Right ventricle myocardium superior (tissue), 1 donor: ENCODE measurements at regions not wholly inside any gene's neighbourhood (a gene's known extent, or its start where the extent isn't known, plus 50 kb on each side); places are given as distances from the start of the nearest gene placed in this dataset.
A peak's percentile ranks its signal among the peaks of the same experiment; 100 is the strongest.

Experiments
- ATAC-seq: fragments of 200-7000 bp; cut with Tn5 transposase; one replicate; pipeline ENCODE4 v1.9.1; 2020; ENCODE audit warnings: mild to moderate bottlenecking; ENCODE audit not compliant: poor library complexity
- DNase-seq: peaks from one replicate; pipeline ENCODE4 v3.0.0-alpha.2; 2020
- intact Hi-C: fragments of 100-400 bp; cut with DNase I; formaldehyde crosslinking; loops from one replicate; pipeline ENCODE4 v1.11.2; 2022
- donor health status: DM: no; HTN: yes; CAD: no; lungs with severe emphysema.

DNA sequence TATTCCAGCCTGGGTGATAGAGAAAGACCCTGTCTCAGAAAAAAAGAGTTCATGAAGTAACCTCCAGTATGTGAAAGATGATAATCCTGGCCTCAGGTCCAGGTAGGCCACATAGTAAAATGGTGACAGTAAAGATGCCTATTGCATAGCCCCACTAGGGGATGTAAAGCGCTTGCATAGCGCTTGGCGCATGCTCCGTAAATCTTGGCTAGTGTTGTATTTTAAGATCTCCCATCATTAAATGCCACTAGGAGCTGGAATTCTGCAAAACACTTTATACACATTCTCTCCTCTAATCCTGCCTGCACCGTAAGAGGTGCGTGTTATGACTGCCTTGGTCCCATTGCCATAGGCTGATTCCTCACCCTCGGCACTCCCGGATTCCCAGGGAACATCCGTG lies 153.6 kb downstream of the TFCP2L1 start:
- DNase-seq (no peak), ATAC-seq (no peak)
- intact Hi-C loops: no loop called here

DNA sequence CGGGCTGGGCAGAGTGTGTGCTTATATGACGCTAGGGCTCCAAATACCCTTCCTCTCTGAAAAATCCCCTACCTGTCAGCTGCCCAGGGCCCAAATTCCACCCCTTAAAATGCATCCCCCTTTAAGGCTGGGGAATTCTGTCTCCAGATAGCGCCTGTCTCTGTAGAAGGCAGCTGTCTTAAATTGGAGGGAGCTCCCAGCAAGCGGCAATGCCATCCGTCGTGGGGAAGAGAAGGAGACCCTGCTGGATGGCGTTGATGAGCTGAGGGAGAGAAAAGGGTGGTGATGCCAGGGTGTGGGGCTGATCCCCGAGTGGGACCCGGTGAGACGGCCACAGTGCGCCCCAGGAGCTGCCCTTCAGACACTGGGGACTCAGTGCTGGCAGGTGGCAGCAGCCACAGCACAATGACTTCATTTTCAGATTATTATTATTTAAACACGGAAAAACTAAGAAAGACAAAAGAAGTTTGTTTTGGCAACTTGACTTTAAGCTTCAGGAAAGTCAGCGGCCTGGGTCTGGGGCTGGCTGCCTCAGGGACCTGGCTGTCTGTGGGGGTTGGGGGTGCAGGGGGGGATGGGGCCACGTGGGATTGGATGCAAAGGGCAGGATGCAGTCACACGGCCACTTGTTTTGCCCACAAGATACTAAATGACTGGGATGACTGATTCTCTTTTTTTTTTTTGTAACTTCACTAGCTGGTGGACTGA lies 152.8 kb downstream of the TFCP2L1 start:
- intact Hi-C loops: no loop called here
- ATAC-seq (no peak), DNase-seq (no peak)

DNA sequence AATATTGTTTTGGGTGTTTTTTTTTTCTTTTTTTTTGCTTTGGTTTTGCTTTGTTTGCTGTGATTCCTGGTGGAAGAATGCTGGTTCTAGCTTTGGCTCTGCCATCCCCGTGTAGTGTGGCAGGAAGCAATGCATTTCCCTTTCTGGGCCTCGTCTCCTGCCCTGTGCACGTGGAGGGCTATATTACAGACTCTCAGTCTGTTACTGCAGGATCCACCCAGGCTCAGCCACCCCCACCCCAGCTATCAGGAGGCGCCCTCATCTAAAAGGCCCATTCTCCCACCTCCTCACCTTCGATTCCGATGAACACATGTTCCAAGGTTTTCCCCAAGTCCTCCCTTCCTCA lies 152.3 kb downstream of the TFCP2L1 start:
- ATAC-seq (no peak), DNase-seq (no peak)
- intact Hi-C loops: no loop called here

DNA sequence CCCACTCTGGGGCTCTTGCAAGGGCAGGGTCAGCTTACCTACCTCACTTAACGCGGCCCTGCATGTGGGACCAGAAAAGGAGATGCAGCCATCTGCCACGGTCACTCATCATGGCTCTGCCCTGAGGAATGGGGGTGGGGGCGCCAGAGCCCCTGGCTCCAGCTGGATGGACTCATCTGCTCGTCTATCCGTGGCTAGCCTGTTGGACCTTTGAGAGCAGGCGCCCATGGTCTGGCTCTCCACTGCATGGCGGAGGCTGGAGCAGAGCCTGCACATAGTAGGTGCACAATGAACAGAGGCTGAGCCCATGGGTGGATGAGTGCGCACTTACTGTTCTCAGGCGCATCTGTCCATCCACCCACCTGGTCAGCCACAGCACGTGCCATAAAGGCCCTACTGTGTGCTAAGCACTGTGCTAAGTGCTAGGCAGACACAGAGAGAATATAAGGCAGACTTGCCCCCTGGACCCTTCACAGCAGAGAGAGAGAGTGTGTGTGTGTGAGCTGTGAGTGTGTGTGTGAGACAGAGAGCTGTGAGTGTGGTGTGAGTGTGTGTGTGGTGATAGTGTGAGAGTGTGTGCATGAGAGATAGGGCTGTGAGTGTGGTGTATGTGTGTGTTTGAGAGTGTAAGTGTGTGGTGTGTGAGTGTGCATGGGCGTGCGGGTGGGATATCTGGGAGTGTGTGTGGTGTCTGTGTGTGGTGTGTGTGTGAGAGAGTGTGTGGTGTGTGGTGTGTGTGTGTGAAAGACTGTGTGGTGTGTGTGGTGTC lies 151.3 kb downstream of the TFCP2L1 start:
- intact Hi-C loops: no loop called here
- ATAC-seq (no peak), DNase-seq (no peak)

DNA sequence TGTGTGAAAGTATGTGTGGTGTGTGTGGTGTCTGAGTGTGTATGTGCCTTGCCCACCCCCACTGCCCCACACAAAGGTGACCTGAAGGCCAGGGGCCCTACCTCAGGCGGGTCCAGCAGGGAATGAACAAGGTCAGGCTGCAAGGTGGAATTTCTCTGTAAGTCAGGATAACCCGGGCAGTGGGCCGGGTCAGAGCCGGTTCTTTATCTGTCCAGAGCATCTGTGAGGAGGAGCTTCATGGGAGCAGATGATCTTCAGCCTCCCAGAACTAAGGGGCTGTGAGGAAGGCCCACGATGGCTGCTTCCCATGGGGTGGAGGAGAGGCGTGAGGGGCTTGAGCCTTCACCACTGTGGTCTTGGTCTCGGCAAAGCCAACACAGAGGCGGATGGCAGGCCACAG lies 150.3 kb downstream of the TFCP2L1 start:
- no peak for ATAC-seq
- intact Hi-C loops: no loop called here
- DNase-seq: no peak

DNA sequence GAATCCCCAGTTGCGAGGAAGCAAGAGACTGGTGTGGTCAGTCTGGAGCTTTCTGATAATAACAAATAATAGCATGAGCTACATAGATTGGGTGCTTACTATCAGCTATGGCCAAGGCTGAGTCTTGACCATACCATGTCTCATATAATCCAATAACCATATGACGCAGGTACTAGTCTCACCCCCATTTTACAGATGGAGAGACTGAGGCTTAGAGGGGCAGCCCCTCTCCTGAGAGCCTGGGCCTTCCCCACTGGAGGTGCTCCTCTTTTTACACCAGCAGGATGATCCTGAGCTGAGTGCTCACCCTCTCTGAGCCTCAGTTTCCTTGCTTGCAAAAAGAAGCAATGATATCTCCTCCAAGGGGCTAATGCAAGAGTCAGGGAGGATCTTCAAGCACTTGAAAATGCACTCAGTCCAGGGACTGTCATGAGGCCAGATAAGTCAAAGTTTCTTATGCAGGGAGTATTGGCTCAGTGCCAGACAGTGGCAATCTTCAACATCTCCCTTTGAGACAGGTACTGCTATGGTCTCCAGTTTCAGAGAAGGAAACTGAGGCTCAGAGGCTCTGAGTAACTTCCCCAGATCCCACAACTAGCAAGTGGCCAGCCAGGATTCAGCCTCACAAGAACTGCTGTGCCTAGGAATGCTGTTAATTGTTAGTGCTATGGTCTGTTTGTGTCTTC lies 149.7 kb downstream of the TFCP2L1 start:
- no peak for ATAC-seq
- DNase-seq: no peak
- intact Hi-C loops: no loop called here

DNA sequence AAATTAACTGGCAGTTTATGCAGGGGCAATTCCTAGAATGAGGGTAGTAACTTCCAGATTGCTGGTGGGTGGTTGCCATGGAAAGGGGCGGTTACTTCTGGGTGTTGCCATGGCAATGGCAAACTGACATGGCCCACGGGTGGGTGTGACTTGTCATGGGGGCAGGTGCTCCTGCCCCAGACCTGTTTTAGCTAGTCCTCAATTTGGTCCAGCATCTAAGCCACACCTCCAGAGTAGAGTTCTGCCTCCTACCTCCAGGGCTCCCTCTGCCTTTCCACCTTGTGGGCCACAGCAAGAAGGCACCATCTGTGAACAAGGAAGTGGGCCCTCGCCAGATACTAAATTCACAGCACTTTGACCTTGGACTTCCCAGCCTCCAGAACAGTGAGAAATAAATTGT lies 148.7 kb downstream of the TFCP2L1 start:
- DNase-seq: no peak

DNA sequence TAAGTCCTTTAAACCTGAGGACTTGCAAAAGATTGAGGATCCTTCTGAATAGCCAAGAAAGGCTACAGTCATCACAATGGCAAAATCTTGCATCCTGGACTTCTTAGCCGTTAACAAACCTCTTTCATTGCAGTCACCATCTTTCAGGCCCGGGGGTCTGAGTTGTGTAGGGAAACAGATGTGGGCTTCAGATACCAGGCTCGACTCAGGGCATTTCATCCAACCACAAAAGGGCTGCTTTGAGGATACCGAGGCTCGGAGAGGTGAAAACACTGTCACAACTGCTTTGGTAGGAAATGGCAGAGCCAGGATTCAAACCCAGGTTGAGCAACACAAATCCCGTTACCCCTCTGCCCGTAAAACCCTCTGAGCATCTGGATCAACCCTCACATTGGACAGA lies 147.4 kb downstream of the TFCP2L1 start:
- intact Hi-C loops: no loop called here
- DNase-seq (no peak), ATAC-seq (no peak)

More for the DNA sequence above, 148.7 kb downstream of the TFCP2L1 start:
- intact Hi-C loops: no loop called here
- no peak for ATAC-seq

DNA sequence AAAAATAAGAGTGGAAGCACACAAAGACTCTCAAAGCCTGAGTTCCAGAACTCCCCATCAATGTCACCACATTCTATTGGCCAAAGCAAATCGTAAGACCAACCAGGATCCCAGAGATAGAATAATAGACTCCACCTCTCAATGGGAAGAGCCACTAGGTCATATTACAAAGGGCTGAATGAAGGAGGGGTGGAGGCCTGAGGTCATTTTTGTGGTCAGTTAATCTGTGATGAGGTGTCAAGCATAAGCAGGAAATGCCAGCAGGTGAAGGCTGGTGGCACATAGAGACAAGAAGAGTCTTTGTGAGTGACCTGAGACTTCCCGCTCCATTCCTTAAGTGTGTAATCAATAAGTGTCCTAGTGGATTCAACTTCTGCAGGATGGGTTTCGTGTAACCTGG lies 144.3 kb downstream of the TFCP2L1 start:
- DNase-seq (no peak), ATAC-seq (no peak)
- intact Hi-C loops: no loop called here

DNA sequence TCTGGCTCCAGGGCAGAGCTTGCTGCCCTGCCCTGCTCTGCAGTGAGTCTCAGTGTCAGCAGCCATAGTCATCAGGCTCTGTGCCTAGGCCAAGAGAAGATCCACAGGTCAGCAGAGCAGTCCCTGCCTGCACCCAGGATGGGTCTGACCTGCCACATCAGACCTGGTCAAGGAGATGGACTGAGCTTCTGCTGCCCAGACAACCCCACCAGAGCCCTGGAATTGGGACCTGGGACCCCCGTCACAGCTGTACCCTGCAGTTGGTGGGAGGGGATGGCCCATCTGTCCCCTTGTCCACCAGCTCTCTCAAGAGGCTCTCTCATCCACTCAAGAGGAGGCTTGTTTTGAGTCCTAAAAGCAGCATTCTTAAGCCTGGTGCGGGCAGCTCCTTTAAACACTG lies 142.6 kb downstream of the TFCP2L1 start:
- DNase-seq (no peak), ATAC-seq (no peak)
- intact Hi-C loops: no loop called here

DNA sequence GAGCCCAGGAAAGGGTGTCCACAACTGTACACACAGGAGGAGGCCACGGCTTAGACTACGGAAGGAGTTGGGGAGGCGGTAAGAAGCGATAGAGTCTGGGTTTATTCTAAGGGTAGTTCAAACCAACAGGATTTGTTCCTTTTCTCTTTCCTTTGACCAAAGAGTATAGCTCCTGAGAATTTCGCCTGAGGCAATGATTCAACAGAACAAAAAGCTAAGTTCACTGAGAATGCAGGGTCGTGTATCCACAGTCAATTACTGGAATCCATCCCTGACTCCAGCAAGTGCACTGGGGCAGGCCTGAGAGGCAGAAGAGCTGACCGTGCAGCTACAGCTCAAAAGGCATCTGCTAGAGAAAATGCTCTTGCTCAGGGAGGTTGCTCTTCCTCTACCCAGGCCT lies 140.9 kb downstream of the TFCP2L1 start:
- ATAC-seq (no peak), DNase-seq (no peak)
- intact Hi-C loops: no loop called here

DNA sequence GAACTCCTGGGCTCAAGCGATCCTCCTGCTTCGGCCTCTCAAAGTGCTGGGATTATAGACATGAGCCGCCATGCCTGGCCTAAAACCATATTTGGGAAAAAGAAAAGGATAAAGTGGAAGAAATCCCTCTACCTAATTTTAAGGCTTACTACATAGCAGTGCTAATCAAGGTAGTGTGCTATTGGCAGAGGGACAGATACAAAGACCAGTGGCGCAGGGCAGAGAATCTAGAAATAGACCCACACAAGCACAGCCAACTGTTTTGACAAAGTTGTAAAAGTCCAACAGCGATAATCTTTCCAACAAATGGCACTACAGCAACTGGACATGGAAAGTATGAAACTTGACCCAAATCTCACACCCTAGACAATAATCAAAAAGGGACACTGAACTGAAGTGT lies 138.4 kb downstream of the TFCP2L1 start:
- intact Hi-C loops: no loop called here
- ATAC-seq: peak; percentile 89
- DNase-seq: no peak

DNA sequence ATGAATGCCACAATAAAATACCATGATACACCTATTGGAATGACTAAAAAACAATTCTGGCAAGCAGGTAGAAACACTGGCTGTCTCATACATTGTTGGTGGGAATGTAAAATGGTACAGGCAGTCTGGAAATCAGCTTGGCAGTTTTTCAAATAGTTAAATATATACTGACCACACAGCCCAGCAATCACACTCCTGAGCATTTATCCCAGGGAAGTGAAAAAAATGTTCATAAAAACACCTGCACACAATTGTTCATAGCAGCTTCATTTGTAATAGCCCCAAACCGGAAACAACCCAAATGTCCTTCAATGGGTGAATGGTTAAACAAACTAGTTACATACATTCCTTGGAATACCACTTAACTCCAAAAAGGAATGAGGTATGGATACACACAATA lies 137.2 kb downstream of the TFCP2L1 start:
- ATAC-seq (no peak), DNase-seq (no peak)
- intact Hi-C loops: no loop called here

DNA sequence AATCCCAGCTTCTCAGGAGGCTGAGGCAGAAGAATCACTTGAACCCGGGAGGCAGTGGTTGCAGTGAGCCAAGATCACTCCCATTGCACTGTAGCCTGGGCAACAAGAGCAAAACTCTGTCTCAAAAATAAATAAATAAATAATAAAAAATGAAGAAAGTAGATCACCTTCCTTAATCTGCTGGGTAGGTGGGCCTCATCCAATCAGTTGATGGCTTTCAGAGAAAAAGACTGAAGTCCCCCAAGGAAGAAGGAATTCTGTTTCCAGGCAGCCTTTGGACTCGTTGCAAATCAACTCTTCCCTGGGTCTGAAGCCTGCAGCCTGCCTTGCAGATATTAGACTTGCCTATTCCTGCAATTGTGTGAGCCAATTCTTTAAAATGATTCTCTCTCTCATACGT lies 136.5 kb downstream of the TFCP2L1 start:
- ATAC-seq (no peak), DNase-seq (no peak)
- intact Hi-C loops: no loop called here

DNA sequence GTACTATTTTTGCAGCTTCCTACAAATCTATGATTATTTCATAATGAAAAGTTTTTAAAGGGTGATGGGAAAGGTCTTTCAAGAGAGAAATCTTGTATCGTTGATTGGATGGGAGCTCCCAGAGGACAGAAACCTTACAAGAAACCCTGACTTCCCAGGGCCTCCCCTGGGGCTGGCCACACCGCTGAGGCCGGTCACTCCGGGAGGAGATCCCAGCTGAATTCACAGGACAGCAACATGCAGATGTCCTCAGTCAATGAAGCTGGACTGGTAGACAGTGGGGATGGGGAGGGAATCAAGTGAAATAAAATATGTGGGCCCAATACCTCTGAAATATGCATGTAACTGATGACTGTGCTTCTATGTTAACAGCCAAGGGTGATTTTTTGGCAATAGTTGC lies 135.6 kb downstream of the TFCP2L1 start:
- DNase-seq: peak; percentile 52
- intact Hi-C loops: no loop called here
- peak; percentile 36 for ATAC-seq

DNA sequence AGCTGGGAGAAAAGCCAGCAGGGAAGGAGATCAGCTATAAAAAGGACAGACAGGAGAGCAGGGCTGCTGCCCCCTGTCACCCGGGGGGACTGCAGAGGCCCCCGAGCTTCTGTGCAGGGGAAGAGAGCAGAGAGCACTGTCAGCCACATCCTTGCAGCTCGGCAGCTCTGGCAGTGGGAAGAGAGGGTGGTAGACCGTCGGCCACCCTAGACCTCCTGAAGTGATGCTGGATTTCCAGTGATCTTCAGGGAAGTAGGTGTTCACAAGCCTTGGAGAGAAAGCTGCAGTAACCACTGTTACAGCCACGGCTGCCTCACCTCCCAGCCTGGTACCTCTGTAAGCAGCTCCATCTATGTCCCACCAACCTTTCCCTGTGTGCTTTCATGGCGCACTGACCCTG lies 134.9 kb downstream of the TFCP2L1 start:
- peak; percentile 18 for ATAC-seq
- intact Hi-C loops: no loop called here
- DNase-seq: no peak

DNA sequence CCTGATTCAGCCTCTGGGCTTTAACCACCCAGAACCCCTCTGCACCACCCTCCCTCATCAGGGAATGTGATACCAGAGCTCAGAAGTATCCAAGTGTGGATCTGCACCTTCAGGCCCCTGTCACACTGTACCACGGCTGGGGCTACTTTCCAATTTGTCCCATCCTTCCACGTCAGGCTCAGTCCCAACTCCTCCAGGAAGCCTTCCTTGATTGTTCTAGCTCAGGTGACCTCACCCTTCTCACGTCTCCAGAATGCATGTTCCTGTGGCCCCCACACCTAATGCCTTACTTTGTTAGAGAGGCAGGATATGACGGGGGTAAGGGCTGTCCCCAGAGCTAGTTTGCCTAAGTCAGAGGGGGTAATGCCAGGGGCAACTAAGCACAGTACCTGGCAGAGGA lies 134.3 kb downstream of the TFCP2L1 start:
- intact Hi-C loops: no loop called here
- ATAC-seq (no peak), DNase-seq (no peak)

DNA sequence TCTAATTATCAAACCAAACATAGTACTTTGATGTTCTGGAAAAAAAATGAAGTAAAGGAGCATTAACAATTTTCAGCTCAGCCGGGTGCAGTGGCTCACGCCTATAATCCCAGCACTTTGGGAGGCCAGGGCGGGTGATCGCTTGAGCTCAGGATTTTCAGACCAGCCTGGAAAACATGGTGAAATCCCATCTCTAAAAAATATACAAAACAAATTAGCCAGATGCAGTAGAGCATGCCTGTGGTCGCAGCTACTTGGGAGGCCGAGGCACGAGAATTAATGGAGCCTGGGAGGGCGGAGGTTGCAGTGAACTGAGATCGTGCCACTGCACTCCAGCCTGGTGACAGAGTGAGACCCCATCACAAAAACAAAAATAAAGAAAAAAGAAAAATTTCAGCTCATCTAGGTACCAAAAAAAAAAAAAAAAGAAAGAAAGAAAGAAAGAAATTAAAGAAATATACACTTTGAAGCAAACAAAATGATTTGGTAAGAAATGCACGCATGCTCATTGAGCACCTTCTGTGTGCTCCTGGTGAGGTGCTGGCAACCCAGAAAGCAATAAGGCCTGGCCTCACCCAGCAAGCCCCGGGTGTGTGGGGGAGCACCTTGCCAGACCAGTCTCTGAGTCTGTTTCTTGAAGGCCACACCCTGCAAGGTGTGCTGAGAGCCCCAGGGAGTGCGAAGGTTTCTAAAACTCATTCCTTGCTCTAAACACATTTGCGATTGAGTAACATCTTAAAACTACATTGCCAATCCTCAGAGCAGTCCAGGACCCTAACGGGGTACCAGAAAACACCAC lies 133.5 kb downstream of the TFCP2L1 start:
- ATAC-seq (no peak), DNase-seq (no peak)
- intact Hi-C loops: no loop called here

DNA sequence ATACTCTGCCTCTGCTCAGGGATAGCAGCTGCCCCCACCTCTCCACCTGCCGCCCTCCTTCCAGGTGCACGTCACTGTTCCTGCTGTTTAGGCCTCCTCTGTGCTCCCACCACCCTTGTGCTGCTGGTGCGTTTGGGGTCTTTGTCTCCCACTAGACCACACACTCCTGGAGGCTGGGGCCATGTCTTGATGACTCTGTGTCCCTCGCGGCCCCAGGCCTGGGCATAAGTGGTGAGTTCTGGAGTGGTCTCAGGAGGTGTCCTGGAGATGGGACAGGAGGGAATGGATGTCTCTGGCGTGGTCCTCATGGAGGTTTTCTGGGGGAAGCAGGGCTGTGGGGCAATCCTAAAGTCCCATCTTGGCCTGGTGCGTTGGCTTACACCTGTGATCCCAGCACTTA lies 132.1 kb downstream of the TFCP2L1 start:
- DNase-seq: no peak
- intact Hi-C loops: no loop called here
- no peak for ATAC-seq
